Peyer's patch (tissue), 4 donors: ENCODE measurements at regions not wholly inside any gene's neighbourhood (a gene's known extent, or its start where the extent isn't known, plus 50 kb on each side); places are given as distances from the start of the nearest gene placed in this dataset.

Experiments used
- CTCF ChIP-seq, 6 experiments: fragments of 450-650 bp in 4 of 6; fragments of 200-600 bp in 2 of 6; sonication (generic) in 1 of 6; IDR thresholded peaks; one replicate each; pipeline ENCODE4 v1.5.1; 2017 to 2019; ENCODE audit warnings: antibody characterized with exemption in 6 of 6, mild to moderate bottlenecking in 3 of 6, moderate library complexity in 1 of 6
- POLR2A ChIP-seq, 2 donors: fragments of 450-650 bp; IDR thresholded peaks; one replicate each; pipeline ENCODE4 v1.5.1; 2017; ENCODE audit warnings: antibody characterized with exemption in 2 of 2, mild to moderate bottlenecking in 2 of 2, moderate library complexity in 2 of 2

GRCh38 chr1:191388283-191388682 lies 770.0 kb upstream of the RGS18 start:
- TF ChIP-seq CTCF (IDR thresholded peaks at IDR 0.05) (no peak), POLR2A (IDR thresholded peaks at IDR 0.05) (no peak)
